Panc1 (cell line): ENCODE measurements at regions not wholly inside any gene's neighbourhood (a gene's known extent, or its start where the extent isn't known, plus 50 kb on each side); places are given as distances from the start of the nearest gene placed in this dataset.

ENCODE experiments used
- ATAC-seq: fragments of 200-7000 bp; cut with Tn5 transposase; 2 replicates; pipeline ENCODE4 v1.9.1; 2020; ENCODE audit warnings: mild to moderate bottlenecking, moderate library complexity
- BruUV-seq: library from RNA; stranded (reverse); fragments of 400-500 nt; replicated peaks from 2 replicates; lab custom pipeline; 2021; lab: Mats Ljungman, UMichigan
- CTCF ChIA-PET: fragments of 300-600 bp; sonication (Branson Sonifier 250); formaldehyde crosslinking; loops from one replicate; lab custom pipeline; 2022; ENCODE audit warnings: antibody characterized with exemption; lab: Charles Lee
- POLR2A ChIA-PET: fragments of 300-600 bp; sonication (Branson Sonifier 250); formaldehyde crosslinking; loops from one replicate; lab custom pipeline; 2022; ENCODE audit warnings: antibody characterized with exemption; lab: Charles Lee
- DNase-seq: peaks from one replicate; pipeline ENCODE4 v3.0.0-alpha.2; 2010; ENCODE audit warnings: low read depth, low spot score
- H3K27ac ChIP-seq: 2 replicates; pipeline ENCODE4 v1.5.1; 2011; ENCODE audit warnings: mild to moderate bottlenecking, low read length, inconsistent platforms
- H3K27me3 ChIP-seq: fragments of 200-500 bp; sonication (Bioruptor generic); 2 replicates; pipeline ENCODE4 v1.6.0; 2014; ENCODE audit warnings: low read length, inconsistent platforms; ENCODE audit not compliant: control insufficient read depth, insufficient read depth
- H3K36me3 ChIP-seq: fragments of 200-500 bp; sonication (Bioruptor generic); 2 replicates; pipeline ENCODE4 v1.5.1; 2014; ENCODE audit warnings: inconsistent platforms, mild to moderate bottlenecking, low read length, moderate library complexity; ENCODE audit not compliant: control insufficient read depth, insufficient read depth
- H3K4me1 ChIP-seq: 2 replicates; pipeline ENCODE4 v1.5.1; 2011; ENCODE audit warnings: inconsistent platforms, mild to moderate bottlenecking, low read length, moderate library complexity; ENCODE audit not compliant: control insufficient read depth, insufficient read depth
- H3K4me3 ChIP-seq, 2 experiments: 2 replicates each; pipeline ENCODE4 v1.5.1; 2011 to 2012; ENCODE audit warnings: low read depth in 2 of 2, low read length in 2 of 2, mild to moderate bottlenecking in 2 of 2, inconsistent platforms in 1 of 2, moderate library complexity in 1 of 2
- H3K9me3 ChIP-seq: fragments of 200-500 bp; sonication (Bioruptor generic); 2 replicates; pipeline ENCODE4 v1.5.1; 2014; ENCODE audit warnings: low read depth, mild to moderate bottlenecking, inconsistent platforms, low read length, moderate library complexity; ENCODE audit not compliant: control insufficient read depth, insufficient read depth
- POLR2AphosphoS5 ChIP-seq: IDR thresholded peaks from 2 replicates; pipeline ENCODE4 v1.6.1; 2012; ENCODE audit warnings: mild to moderate bottlenecking, low read depth, low read length, moderate library complexity
- SIN3A ChIP-seq: IDR thresholded peaks from 2 replicates; pipeline ENCODE4 v1.6.1; 2012; ENCODE audit warnings: low read depth, mild to moderate bottlenecking, low read length, moderate library complexity, borderline replicate concordance; ENCODE audit not compliant: insufficient read depth
- TCF7L2 ChIP-seq: IDR thresholded peaks from 2 replicates; pipeline ENCODE4 v1.6.1; 2011; ENCODE audit warnings: mild to moderate bottlenecking, low read depth, low read length, inconsistent platforms
- in situ Hi-C: cut with HindIII; loops from 2 replicates; pipeline ENCODE4 v1.10.0; 2016; ENCODE audit warnings: low sequenced_read_pairs, low pct_unique_long_range_greater_than_20kb
- intact Hi-C: fragments of 100-400 bp; cut with micrococcal nuclease; formaldehyde crosslinking; loops from one replicate; pipeline ENCODE4 v1.10.0; 2022; ENCODE audit not compliant: unreplicated experiment
- TF ChIP-seq, protein P1 (sequence below): fragments of 450-650 bp; IDR thresholded peaks from 2 replicates; pipeline ENCODE4 v1.5.1; 2017; ENCODE audit warnings: mild to moderate bottlenecking
- TF ChIP-seq, protein P2 (sequence below), 2 experiments: IDR thresholded peaks; 2 replicates each; pipeline ENCODE4 v1.6.1; 2011 to 2012; ENCODE audit warnings: low read depth in 2 of 2, control low read depth in 1 of 2, low read length in 1 of 2, mild to moderate bottlenecking in 1 of 2, moderate library complexity in 1 of 2; ENCODE audit not compliant: insufficient read depth in 1 of 2

DNA sequence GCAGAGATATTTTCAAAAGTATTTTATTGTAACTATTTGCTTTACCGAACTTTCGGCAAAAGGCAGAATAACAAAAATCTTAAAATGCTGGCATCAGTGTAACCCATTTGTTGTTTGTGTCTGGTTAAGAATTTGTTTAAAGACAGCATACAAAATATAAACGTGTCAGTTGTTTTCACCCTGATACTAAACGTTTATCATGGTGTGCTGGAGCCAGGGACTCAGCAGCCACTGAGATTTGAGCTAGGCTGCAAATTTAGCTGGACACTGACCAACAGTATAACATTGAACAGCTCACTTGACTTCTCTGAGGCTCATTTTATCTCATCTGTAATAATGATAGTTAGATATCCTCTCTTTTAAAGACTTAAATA, 183.7 kb downstream of the TMTC3 start:
- Histone ChIP-seq H3K4me1 (no peaks in the 10 kb centered on the region), H3K9me3 (no peaks in the 10 kb centered on the region), H3K4me3 (no peak overlapping the region), H3K27me3 (no peaks in the 10 kb centered on the region), H3K27ac (no peak overlapping the region), H3K36me3 (no peaks in the 10 kb centered on the region)
- TF ChIP-seq TCF7L2 (no peak), POLR2AphosphoS5 (no peak)
- TF ChIP-seq, protein P1, sequence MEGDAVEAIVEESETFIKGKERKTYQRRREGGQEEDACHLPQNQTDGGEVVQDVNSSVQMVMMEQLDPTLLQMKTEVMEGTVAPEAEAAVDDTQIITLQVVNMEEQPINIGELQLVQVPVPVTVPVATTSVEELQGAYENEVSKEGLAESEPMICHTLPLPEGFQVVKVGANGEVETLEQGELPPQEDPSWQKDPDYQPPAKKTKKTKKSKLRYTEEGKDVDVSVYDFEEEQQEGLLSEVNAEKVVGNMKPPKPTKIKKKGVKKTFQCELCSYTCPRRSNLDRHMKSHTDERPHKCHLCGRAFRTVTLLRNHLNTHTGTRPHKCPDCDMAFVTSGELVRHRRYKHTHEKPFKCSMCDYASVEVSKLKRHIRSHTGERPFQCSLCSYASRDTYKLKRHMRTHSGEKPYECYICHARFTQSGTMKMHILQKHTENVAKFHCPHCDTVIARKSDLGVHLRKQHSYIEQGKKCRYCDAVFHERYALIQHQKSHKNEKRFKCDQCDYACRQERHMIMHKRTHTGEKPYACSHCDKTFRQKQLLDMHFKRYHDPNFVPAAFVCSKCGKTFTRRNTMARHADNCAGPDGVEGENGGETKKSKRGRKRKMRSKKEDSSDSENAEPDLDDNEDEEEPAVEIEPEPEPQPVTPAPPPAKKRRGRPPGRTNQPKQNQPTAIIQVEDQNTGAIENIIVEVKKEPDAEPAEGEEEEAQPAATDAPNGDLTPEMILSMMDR, result no peak
- TF ChIP-seq, protein P2, sequence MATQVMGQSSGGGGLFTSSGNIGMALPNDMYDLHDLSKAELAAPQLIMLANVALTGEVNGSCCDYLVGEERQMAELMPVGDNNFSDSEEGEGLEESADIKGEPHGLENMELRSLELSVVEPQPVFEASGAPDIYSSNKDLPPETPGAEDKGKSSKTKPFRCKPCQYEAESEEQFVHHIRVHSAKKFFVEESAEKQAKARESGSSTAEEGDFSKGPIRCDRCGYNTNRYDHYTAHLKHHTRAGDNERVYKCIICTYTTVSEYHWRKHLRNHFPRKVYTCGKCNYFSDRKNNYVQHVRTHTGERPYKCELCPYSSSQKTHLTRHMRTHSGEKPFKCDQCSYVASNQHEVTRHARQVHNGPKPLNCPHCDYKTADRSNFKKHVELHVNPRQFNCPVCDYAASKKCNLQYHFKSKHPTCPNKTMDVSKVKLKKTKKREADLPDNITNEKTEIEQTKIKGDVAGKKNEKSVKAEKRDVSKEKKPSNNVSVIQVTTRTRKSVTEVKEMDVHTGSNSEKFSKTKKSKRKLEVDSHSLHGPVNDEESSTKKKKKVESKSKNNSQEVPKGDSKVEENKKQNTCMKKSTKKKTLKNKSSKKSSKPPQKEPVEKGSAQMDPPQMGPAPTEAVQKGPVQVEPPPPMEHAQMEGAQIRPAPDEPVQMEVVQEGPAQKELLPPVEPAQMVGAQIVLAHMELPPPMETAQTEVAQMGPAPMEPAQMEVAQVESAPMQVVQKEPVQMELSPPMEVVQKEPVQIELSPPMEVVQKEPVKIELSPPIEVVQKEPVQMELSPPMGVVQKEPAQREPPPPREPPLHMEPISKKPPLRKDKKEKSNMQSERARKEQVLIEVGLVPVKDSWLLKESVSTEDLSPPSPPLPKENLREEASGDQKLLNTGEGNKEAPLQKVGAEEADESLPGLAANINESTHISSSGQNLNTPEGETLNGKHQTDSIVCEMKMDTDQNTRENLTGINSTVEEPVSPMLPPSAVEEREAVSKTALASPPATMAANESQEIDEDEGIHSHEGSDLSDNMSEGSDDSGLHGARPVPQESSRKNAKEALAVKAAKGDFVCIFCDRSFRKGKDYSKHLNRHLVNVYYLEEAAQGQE (IDR thresholded peaks at IDR 0.05; ENCODE audit: insufficient read depth in 1 of 2, low read depth in 2 of 2, low read length in 1 of 2), result no peak
- in situ Hi-C loops (no loop called here), intact Hi-C loops (no loop called here)
- ChIA-PET CTCF (no interaction called here), POLR2A (no interaction called here)
- ATAC-seq (no peak), DNase-seq (no peak)
- BruUV-seq, result no TSS peak

DNA sequence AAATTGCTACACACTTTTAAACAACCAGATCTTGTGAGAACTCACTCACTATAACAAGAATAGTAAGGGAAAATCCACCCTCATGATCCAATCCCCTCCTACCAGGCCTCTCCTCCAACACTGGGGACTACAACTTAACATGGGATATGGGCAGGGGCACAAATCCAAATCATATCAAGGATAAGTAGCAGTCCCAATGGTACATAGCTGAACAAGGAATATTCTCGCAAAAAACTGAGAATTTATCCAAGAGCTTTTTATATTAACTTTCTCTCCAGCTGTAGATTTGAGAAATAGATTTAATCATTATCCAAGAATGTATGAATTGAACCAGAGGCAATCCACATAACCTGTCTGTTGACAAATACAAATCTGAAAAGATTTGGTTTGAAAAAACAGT, 185.2 kb downstream of the TMTC3 start:
- H3K27me3 ChIP-seq, result no peaks in the 10 kb centered on the region
- no peaks in the 10 kb centered on the region for H3K36me3 ChIP-seq
- H3K27ac ChIP-seq, result no peak overlapping the region
- BruUV-seq, result no TSS peak
- intact Hi-C loops, result no loop called here
- no peak overlapping the region for H3K4me3 ChIP-seq
- ChIA-PET CTCF (no interaction called here), POLR2A (no interaction called here)
- ATAC-seq (no peak), DNase-seq (no peak)
- in situ Hi-C loops, result no loop called here
- H3K9me3 ChIP-seq, result no peaks in the 10 kb centered on the region
- TF ChIP-seq SIN3A (no peak), POLR2AphosphoS5 (no peak), TCF7L2 (no peak)
- TF ChIP-seq, protein P2 (IDR thresholded peaks at IDR 0.05; ENCODE audit: insufficient read depth in 1 of 2, low read depth in 2 of 2, low read length in 1 of 2), result no peak
- TF ChIP-seq, protein P1, result no peak
- no peaks in the 10 kb centered on the region for H3K4me1 ChIP-seq
